ENCODE measurements at regions not wholly inside any gene's neighbourhood (a gene's known extent, or its start where the extent isn't known, plus 50 kb on each side); places are given as distances from the start of the nearest gene placed in this dataset.
"Not testable (repeated sequence)": the region's sequence is repeated elsewhere in the genome, so short reads cannot be mapped to it uniquely, and the experiment has no call there.

DNA sequence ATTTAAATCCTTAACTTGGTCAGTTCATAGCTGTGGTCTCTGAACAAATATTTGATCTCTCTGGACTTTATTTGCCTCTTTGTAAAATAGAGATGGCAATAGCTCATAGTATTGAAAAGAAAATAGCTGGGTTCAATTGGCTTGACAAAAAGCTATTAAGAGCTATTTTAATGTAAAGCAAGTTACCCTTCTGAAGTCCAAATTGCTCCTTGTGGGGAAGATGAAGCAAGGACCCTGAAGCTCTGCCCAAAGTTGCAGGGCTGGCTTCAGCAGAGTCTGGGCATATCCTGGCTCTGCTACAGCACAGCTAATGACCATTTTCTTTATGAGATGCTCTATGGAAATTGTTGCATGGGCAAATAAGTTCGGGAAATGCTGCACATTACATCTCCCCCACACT lies 484.5 kb downstream of the TDRD3 start:
- no peak for DNase-seq

DNA sequence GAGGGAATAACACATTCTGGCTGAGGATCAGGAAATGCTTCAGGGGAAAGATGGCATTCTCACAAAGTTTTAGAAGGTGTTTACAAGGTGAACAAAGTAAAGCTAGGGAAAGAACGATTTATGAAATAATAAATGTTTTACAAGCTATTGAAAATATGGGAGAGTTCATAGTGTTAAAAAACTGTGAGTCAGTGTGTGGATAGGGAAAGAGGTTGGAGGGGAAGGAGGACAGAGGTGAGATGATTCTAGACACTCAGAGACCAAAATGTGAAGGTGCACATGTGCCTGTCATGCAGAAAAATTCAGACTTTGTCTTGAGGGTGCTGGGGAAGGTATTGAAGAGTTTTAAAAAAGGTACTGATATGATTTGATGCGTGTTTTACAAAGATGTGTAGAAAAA lies 476.1 kb downstream of the TDRD3 start:
- no peak for DNase-seq

GRCh38 chr13:60869941-60870613 lies 473.1 kb downstream of the TDRD3 start:
- DNase-seq, result no peak

- DNase-seq, result no peak
Observed at GRCh38 chr13:60869225-60869624, 472.2 kb downstream of the TDRD3 start.

- DNase-seq, result no peak
Observed at GRCh38 chr13:60862036-60862435, 465.0 kb downstream of the TDRD3 start.

GRCh38 chr13:60857698-60858097 lies 460.7 kb downstream of the TDRD3 start:
- no peak for DNase-seq

- DNase-seq, result no peak
Observed at GRCh38 chr13:60852886-60853285, 455.9 kb downstream of the TDRD3 start.

GRCh38 chr13:60851378-60851777 lies 454.4 kb downstream of the TDRD3 start:
- no peak for DNase-seq

GRCh38 chr13:60850526-60850925 lies 453.5 kb downstream of the TDRD3 start:
- DNase-seq, result no peak

DNA sequence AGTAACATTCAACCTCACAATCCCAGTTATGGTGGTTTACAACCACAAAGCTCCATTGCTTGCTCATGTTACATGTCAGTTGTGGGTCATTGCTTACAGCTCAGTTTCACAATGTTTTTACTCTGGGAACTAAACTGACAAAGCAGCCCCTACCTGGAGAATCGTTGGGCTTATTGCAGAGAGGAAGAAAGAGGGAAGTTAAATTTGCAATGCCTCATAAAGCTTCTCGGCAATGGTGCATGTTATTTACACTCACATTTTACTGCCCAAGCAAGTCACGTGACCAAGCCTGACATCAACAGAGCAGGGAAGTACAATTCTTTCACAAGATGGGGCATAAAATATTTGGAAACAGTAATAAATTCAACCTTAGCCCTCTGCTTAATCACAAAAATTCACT lies 441.6 kb downstream of the TDRD3 start:
- no peak for DNase-seq

DNA sequence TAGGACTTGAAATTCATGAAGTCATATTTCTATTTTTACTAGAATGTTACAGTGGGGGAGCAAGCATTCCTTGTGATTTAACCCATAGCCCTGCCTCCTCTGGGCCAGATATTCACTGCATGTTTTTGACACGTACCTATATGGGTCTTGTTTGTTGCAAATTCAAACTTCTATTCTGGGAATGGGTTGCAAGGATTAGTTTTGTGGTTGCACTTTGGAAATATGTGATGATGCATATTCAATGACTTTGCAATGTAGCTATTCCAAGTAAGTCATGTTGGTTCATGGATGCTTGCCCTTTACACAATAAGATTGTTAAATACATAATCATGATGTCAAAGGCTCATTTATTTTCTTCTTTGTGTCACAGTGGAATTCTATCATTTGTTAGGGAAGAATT lies 440.8 kb downstream of the TDRD3 start:
- no peak for DNase-seq

DNA sequence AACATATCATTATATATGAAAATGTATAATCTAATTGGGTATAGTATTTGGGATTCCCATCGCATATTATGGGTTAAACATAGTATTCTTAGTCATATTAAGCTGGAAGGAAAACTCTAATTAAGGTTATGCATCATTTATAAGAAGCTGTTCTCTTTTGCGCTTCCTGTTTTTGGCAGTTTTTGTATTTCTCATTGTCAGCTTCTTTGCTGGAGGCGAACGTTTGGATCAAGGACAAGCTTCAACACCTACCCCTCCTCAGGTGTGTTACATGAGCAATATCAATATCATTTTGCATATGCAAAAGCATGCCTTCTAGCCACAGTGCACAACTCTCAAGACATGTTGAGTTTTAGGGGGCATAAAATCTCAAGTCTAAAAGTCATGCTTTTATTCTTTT lies 439.8 kb downstream of the TDRD3 start:
- no peak for DNase-seq

- DNase-seq, result no peak
Observed at GRCh38 chr13:60811581-60811980, 414.6 kb downstream of the TDRD3 start.

DNA sequence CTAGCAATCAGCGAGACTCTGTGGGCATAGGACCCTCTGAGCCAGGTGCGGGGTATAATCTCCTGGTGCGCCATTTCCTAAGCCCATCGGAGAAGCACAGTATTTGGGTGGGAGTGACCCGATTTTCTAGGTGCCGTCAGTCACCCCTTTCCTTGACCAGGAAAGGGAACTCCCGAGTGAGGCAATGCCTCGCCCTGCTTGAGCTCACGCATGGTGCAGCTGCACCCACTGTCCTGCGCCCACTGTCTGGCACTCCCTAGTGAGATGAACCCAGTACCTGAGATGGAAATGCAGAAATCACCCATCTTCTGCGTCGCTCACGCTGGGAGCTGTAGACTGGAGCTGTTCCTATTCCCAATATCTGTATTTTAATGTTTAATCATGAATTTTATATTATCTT lies 408.6 kb downstream of the TDRD3 start:
- DNase-seq, result not testable (repeated sequence)

- no peak for DNase-seq
Observed at GRCh38 chr13:60798503-60798902, 401.5 kb downstream of the TDRD3 start.

GRCh38 chr13:60797112-60797511 lies 400.1 kb downstream of the TDRD3 start:
- DNase-seq, result no peak

- no peak for DNase-seq
Observed at GRCh38 chr13:60794751-60795150, 397.7 kb downstream of the TDRD3 start.

GRCh38 chr13:60790620-60791019 lies 393.6 kb downstream of the TDRD3 start:
- DNase-seq, result no peak

GRCh38 chr13:60788156-60788829 lies 391.3 kb downstream of the TDRD3 start:
- no peak for DNase-seq

DNA sequence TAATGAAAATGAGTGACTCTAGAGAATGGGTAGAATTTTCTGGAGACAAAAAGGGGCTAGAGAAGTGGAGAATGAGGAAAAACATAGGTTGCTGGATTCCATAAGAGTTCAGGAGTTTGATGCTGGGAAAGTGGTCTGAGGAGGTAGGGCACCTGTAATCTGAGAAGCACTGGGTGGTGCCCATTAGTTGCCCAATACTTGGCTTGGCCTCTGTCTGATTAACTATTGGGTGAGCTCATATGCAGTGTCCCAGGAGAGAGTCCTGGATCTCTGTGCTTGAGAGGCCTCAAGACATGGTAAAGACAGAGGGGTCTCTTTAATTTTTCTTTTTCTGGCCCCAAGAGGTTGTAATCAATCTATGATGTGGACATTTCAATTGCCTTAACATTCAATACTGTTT lies 390.1 kb downstream of the TDRD3 start:
- no peak for DNase-seq

- no peak for DNase-seq
Observed at GRCh38 chr13:60772726-60773125, 375.7 kb downstream of the TDRD3 start.

GRCh38 chr13:60765700-60766411 lies 368.8 kb downstream of the TDRD3 start:
- DNase-seq, result no peak

DNA sequence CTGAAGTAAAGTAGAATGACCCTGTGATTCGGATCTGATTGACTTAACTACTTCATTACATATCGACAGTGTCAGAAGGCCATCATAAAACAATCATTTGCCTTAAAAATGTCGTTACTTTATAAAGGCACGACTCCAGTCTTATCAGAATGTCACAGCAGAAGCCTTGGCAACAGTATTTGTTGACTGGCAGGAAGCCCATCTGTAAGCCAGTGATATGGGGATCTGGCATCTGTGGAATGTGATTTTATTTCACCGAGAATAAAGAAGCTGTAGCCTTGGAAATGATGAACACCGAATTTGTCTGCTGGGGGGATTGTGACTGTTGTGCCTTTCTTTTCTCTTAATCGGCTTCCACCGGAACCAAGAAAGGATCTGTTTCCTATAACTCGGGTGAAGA lies 362.5 kb downstream of the TDRD3 start:
- DNase-seq, result peak in 1 of 2 experiments; percentile 27

DNA sequence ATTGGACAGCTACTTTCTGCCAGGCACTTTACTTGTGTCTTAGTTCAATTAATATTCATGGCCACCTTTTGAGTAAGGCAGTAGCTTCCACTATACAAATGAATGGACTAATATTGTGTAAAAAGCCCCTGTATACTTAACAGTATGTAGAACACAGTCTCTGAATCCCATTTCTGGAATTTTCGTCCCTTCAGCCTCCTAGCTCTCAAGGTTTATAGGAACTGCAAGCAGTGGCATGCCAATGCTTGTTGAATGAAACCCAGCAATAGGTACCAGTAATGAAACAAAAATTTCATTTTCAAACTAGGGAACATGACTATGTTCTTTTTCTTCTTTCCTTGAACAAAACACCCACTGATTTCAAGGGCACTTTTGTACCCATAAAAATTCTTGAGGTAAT lies 361.6 kb downstream of the TDRD3 start:
- no peak for DNase-seq
